ENCODE measurements at regions not wholly inside any gene's neighbourhood (a gene's known extent, or its start where the extent isn't known, plus 50 kb on each side); places are given as distances from the start of the nearest gene placed in this dataset.

DNA sequence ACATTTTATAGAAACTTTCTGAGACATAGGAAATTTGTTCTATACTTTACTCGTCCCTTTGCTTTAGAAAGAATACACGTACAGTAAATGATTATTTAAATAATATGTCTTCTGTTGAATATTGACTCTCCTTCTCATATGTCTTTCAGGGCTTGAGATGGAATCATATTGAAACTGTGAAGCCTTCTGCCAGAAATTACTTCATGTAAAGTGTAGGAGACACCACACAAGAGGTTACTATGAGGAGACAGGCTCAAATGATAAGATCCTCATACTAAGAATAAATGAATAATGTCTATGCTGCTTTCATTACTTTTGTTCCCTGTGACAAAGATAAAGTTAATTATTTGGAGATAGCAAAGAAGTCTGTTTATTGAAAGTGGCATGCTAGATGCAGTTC lies 1240.3 kb upstream of the MAP3K7 start:
- DNase-seq = no peak
- WGBS, 2 donors = 84 to 93% methylated on average over 2 of the region's 2 CpGs
- no peak overlapping the region for H3K27ac ChIP-seq (ENCODE audit: low read depth in 1 of 2, low read length in 1 of 2)
- no peaks in the 10 kb centered on the region for H3K9me3 ChIP-seq (ENCODE audit: control insufficient read depth in 4 of 4, insufficient read depth in 3 of 4, low read length in 3 of 4)
- no peak overlapping the region for H3K4me3 ChIP-seq
- no peaks in the 10 kb centered on the region for H3K4me1 ChIP-seq (ENCODE audit: control insufficient read depth in 5 of 5, insufficient read depth in 5 of 5, low read length in 5 of 5)
- H3K27me3 ChIP-seq (ENCODE audit: control insufficient read depth in 3 of 3, insufficient read depth in 3 of 3, low read length in 2 of 3) = no peaks in the 10 kb centered on the region
- no peak overlapping the region for H3K9ac ChIP-seq (ENCODE audit: insufficient read depth in 1 of 2, low read length in 2 of 2)
- TF ChIP-seq, protein P1, sequence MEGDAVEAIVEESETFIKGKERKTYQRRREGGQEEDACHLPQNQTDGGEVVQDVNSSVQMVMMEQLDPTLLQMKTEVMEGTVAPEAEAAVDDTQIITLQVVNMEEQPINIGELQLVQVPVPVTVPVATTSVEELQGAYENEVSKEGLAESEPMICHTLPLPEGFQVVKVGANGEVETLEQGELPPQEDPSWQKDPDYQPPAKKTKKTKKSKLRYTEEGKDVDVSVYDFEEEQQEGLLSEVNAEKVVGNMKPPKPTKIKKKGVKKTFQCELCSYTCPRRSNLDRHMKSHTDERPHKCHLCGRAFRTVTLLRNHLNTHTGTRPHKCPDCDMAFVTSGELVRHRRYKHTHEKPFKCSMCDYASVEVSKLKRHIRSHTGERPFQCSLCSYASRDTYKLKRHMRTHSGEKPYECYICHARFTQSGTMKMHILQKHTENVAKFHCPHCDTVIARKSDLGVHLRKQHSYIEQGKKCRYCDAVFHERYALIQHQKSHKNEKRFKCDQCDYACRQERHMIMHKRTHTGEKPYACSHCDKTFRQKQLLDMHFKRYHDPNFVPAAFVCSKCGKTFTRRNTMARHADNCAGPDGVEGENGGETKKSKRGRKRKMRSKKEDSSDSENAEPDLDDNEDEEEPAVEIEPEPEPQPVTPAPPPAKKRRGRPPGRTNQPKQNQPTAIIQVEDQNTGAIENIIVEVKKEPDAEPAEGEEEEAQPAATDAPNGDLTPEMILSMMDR (IDR thresholded peaks at IDR 0.05; ENCODE audit: control extremely low read depth, extremely low read depth) = no peak
- ATAC-seq (ENCODE audit: insufficient read depth, low FRiP score) = no peak
- no peaks in the 10 kb centered on the region for H3K36me3 ChIP-seq (ENCODE audit: control insufficient read depth in 4 of 4, insufficient read depth in 4 of 4, low read length in 4 of 4)

DNA sequence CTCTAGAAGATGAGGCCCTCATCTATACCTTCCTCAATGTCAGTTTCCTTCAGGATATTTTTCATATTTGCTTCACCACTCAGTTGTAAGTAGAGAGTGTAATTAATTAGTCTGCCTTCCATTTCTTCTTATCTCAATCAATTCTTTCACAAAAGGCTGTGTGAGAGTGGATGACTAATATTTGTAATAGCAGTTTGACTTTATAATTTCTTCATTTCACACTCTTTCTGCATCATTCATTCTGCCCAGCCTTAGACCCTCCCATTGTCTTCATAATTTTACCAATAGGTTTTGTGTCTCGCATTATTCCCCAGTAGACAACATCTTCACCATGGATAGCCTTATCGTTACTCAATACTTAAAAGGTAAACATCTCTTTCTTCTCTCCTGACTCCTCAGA lies 1239.3 kb upstream of the MAP3K7 start:
- ATAC-seq (ENCODE audit: insufficient read depth, low FRiP score) (no peak), DNase-seq (no peak)
- TF ChIP-seq, protein P1 (IDR thresholded peaks at IDR 0.05; ENCODE audit: control extremely low read depth, extremely low read depth) = no peak
- H3K9ac ChIP-seq (ENCODE audit: insufficient read depth in 1 of 2, low read length in 2 of 2) = no peak overlapping the region
- H3K4me3 ChIP-seq = no peak overlapping the region
- WGBS, 2 donors = 85 to 89% methylated on average over 2 of the region's 2 CpGs
- H3K4me1 ChIP-seq (ENCODE audit: control insufficient read depth in 5 of 5, insufficient read depth in 5 of 5, low read length in 5 of 5) = no peaks in the 10 kb centered on the region
- H3K27me3 ChIP-seq (ENCODE audit: control insufficient read depth in 3 of 3, insufficient read depth in 3 of 3, low read length in 2 of 3) = no peaks in the 10 kb centered on the region
- no peaks in the 10 kb centered on the region for H3K9me3 ChIP-seq (ENCODE audit: control insufficient read depth in 4 of 4, insufficient read depth in 3 of 4, low read length in 3 of 4)
- H3K36me3 ChIP-seq (ENCODE audit: control insufficient read depth in 4 of 4, insufficient read depth in 4 of 4, low read length in 4 of 4) = no peaks in the 10 kb centered on the region
- H3K27ac ChIP-seq (ENCODE audit: low read depth in 1 of 2, low read length in 1 of 2) = no peak overlapping the region

DNA sequence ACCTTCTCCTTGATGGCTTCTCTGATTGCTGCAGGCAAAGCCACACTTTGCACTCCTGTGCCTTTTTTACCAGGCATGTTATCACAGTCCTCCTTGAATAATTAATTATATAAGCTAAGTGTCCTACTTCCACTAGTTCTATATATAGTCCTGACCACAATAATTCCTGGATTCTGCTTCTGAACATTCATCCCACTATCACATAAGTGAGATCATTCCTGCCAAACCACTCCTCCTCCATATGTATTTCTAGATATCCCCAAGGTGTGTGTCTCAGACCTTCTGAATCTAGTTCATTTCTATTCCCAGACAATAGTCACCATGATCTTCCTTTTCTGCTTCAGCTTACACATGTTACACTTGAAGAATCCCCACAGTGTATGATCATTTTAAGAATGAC lies 1237.5 kb upstream of the MAP3K7 start:
- no peak overlapping the region for H3K27ac ChIP-seq (ENCODE audit: low read depth in 1 of 2, low read length in 1 of 2)
- H3K36me3 ChIP-seq (ENCODE audit: control insufficient read depth in 4 of 4, insufficient read depth in 4 of 4, low read length in 4 of 4) = no peaks in the 10 kb centered on the region
- ATAC-seq (ENCODE audit: insufficient read depth, low FRiP score) (no peak), DNase-seq (no peak)
- TF ChIP-seq, protein P1 (IDR thresholded peaks at IDR 0.05; ENCODE audit: control extremely low read depth, extremely low read depth) = no peak
- no peaks in the 10 kb centered on the region for H3K9me3 ChIP-seq (ENCODE audit: control insufficient read depth in 4 of 4, insufficient read depth in 3 of 4, low read length in 3 of 4)
- no peak overlapping the region for H3K9ac ChIP-seq (ENCODE audit: insufficient read depth in 1 of 2, low read length in 2 of 2)
- H3K4me1 ChIP-seq (ENCODE audit: control insufficient read depth in 5 of 5, insufficient read depth in 5 of 5, low read length in 5 of 5) = no peaks in the 10 kb centered on the region
- H3K4me3 ChIP-seq = no peak overlapping the region
- H3K27me3 ChIP-seq (ENCODE audit: control insufficient read depth in 3 of 3, insufficient read depth in 3 of 3, low read length in 2 of 3) = no peaks in the 10 kb centered on the region

DNA sequence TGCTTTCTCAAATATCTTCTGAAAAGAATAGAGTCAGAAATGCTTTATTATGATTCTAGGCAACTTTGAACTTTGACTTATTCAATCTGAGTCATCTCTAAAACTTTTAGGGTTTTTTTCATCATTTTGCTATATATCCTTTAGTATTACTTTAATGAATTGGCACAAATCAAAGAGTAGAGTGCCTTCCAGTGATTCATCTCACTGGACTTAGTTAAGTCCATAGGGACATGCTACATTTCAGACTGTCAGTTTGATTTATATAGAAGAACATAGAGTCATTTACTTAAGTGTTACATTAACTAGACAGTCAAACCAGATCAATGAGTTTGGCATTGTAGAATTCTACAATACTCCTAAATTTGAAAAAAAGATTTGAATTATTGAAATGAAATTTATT lies 1235.7 kb upstream of the MAP3K7 start:
- Histone ChIP-seq H3K27ac (ENCODE audit: low read depth in 1 of 2, low read length in 1 of 2) (no peak overlapping the region), H3K4me3 (no peak overlapping the region), H3K36me3 (ENCODE audit: control insufficient read depth in 4 of 4, insufficient read depth in 4 of 4, low read length in 4 of 4) (no peaks in the 10 kb centered on the region), H3K4me1 (ENCODE audit: control insufficient read depth in 5 of 5, insufficient read depth in 5 of 5, low read length in 5 of 5) (no peaks in the 10 kb centered on the region), H3K27me3 (ENCODE audit: control insufficient read depth in 3 of 3, insufficient read depth in 3 of 3, low read length in 2 of 3) (no peaks in the 10 kb centered on the region), H3K9me3 (ENCODE audit: control insufficient read depth in 4 of 4, insufficient read depth in 3 of 4, low read length in 3 of 4) (no peaks in the 10 kb centered on the region), H3K9ac (ENCODE audit: insufficient read depth in 1 of 2, low read length in 2 of 2) (no peak overlapping the region)
- no peak for DNase-seq
- ATAC-seq (ENCODE audit: insufficient read depth, low FRiP score) = no peak
- TF ChIP-seq, protein P1 (IDR thresholded peaks at IDR 0.05; ENCODE audit: control extremely low read depth, extremely low read depth) = no peak

Measured in lung (tissue), 11 donors.